ENCODE measurements at regions not wholly inside any gene's neighbourhood (a gene's known extent, or its start where the extent isn't known, plus 50 kb on each side); places are given as distances from the start of the nearest gene placed in this dataset.

DNA sequence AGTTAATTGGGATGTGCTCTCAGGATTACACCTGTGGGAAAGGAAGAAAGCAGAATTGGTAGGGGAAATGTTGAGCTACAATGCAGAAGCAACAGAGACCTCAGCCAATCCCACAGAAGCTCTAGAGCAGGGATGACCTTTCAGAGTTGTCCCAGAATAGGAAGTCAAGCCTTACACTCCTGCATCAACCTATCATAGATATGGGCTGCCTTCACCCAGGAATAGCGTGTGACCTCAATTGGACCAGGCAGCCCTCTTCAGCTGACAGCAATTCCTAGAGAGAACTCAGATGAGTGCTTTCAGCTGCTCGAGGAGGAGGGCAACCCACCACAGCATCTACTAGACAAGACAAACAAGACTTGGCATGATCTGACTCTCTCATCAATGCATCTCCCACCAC is 189.7 kb downstream of the TMEM132E start (continued):
- TF ChIP-seq, protein P1, sequence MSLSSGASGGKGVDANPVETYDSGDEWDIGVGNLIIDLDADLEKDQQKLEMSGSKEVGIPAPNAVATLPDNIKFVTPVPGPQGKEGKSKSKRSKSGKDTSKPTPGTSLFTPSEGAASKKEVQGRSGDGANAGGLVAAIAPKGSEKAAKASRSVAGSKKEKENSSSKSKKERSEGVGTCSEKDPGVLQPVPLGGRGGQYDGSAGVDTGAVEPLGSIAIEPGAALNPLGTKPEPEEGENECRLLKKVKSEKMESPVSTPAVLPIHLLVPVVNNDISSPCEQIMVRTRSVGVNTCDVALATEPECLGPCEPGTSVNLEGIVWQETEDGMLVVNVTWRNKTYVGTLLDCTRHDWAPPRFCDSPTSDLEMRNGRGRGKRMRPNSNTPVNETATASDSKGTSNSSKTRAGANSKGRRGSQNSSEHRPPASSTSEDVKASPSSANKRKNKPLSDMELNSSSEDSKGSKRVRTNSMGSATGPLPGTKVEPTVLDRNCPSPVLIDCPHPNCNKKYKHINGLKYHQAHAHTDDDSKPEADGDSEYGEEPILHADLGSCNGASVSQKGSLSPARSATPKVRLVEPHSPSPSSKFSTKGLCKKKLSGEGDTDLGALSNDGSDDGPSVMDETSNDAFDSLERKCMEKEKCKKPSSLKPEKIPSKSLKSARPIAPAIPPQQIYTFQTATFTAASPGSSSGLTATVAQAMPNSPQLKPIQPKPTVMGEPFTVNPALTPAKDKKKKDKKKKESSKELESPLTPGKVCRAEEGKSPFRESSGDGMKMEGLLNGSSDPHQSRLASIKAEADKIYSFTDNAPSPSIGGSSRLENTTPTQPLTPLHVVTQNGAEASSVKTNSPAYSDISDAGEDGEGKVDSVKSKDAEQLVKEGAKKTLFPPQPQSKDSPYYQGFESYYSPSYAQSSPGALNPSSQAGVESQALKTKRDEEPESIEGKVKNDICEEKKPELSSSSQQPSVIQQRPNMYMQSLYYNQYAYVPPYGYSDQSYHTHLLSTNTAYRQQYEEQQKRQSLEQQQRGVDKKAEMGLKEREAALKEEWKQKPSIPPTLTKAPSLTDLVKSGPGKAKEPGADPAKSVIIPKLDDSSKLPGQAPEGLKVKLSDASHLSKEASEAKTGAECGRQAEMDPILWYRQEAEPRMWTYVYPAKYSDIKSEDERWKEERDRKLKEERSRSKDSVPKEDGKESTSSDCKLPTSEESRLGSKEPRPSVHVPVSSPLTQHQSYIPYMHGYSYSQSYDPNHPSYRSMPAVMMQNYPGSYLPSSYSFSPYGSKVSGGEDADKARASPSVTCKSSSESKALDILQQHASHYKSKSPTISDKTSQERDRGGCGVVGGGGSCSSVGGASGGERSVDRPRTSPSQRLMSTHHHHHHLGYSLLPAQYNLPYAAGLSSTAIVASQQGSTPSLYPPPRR (CRISPR knock-in tag; IDR thresholded peaks at IDR 0.05; ENCODE audit: borderline replicate concordance), result no peak
- TF ChIP-seq, protein P2, sequence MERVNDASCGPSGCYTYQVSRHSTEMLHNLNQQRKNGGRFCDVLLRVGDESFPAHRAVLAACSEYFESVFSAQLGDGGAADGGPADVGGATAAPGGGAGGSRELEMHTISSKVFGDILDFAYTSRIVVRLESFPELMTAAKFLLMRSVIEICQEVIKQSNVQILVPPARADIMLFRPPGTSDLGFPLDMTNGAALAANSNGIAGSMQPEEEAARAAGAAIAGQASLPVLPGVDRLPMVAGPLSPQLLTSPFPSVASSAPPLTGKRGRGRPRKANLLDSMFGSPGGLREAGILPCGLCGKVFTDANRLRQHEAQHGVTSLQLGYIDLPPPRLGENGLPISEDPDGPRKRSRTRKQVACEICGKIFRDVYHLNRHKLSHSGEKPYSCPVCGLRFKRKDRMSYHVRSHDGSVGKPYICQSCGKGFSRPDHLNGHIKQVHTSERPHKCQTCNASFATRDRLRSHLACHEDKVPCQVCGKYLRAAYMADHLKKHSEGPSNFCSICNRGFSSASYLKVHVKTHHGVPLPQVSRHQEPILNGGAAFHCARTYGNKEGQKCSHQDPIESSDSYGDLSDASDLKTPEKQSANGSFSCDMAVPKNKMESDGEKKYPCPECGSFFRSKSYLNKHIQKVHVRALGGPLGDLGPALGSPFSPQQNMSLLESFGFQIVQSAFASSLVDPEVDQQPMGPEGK (CRISPR knock-in tag; IDR thresholded peaks at IDR 0.05), result no peak
- TF ChIP-seq HOXA5 (CRISPR knock-in tag; IDR thresholded peaks at IDR 0.05), result no peak
- TF ChIP-seq SMAD9 (CRISPR knock-in tag; IDR thresholded peaks at IDR 0.05), result no peak
- TF ChIP-seq CBX2 (IDR thresholded peaks at IDR 0.05; ENCODE audit: low read depth, low read length), result no peak
- TF ChIP-seq CBX2 (CRISPR knock-in tag; IDR thresholded peaks at IDR 0.05; ENCODE audit: low read depth), result no peak
- TF ChIP-seq, protein P3, sequence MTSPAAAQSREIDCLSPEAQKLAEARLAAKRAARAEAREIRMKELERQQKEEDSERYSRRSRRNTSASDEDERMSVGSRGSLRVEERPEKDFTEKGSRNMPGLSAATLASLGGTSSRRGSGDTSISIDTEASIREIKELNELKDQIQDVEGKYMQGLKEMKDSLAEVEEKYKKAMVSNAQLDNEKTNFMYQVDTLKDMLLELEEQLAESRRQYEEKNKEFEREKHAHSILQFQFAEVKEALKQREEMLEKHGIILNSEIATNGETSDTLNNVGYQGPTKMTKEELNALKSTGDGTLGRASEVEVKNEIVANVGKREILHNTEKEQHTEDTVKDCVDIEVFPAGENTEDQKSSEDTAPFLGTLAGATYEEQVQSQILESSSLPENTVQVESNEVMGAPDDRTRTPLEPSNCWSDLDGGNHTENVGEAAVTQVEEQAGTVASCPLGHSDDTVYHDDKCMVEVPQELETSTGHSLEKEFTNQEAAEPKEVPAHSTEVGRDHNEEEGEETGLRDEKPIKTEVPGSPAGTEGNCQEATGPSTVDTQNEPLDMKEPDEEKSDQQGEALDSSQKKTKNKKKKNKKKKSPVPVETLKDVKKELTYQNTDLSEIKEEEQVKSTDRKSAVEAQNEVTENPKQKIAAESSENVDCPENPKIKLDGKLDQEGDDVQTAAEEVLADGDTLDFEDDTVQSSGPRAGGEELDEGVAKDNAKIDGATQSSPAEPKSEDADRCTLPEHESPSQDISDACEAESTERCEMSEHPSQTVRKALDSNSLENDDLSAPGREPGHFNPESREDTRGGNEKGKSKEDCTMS (CRISPR knock-in tag; conservative IDR thresholded peaks at IDR 0.05), result no peak
